HG03103 (cell line): ENCODE measurements at regions not wholly inside any gene's neighbourhood (a gene's known extent, or its start where the extent isn't known, plus 50 kb on each side); places are given as distances from the start of the nearest gene placed in this dataset.
"Not testable (repeated sequence)": the region's sequence is repeated elsewhere in the genome, so short reads cannot be mapped to it uniquely, and the experiment has no call there.

Experiments used
- ATAC-seq: cut with Tn5 transposase; IDR thresholded peaks from one replicate; pipeline ENCODE4 v1.9.1; 2021; ENCODE audit warnings: low read depth; ENCODE audit not compliant: unreplicated experiment

DNA sequence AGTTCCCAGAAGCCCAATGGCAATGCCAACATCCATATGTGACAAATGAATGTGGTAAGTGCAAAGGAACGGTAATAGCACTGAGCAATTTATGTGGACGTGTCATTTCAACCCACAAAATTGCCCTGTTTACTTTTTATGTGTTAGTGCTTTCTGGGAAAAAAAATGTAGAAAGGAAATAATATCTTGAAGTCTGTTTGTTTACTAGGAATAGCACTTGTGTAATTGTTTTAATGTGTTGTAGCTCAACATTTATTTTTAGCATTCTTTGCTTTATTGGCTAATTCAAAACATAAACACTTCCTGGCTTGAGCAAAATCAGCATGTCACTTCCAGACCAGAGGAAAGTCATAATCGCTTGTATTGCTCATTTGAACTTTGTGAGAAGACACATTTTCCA lies 224.8 kb upstream of the KCNK2 start:
- no peak for ATAC-seq

- ATAC-seq = no peak
Measured at GRCh38 chr1:214859647-214860046, 222.9 kb upstream of the KCNK2 start.

GRCh38 chr1:214861615-214862014 lies 220.9 kb upstream of the KCNK2 start:
- ATAC-seq = no peak

DNA sequence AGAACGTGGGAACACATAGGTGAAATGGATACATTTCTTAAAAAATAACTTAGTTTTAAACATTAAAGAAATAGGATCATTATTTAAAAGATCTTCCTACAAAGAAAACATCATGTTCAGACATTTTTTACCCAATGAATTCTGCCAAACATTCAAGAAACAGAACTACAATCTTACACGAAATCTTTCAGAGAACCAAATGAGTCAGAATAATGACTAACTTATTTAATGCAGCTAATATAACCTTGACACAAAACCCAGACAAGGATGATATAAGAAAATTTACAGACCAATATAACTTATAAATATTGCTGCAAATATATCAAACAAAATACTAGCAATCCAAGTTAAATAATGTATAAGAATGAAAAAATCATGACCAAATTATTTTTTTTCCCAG lies 220.1 kb upstream of the KCNK2 start:
- ATAC-seq = no peak

- ATAC-seq = no peak
Measured at GRCh38 chr1:214864896-214865688, 217.4 kb upstream of the KCNK2 start.

GRCh38 chr1:214870426-214870825 lies 212.1 kb upstream of the KCNK2 start:
- ATAC-seq = not testable (repeated sequence)

- no peak for ATAC-seq
Measured at GRCh38 chr1:214880956-214881355, 201.6 kb upstream of the KCNK2 start.

GRCh38 chr1:214882616-214883015 lies 199.9 kb upstream of the KCNK2 start:
- ATAC-seq = no peak

DNA sequence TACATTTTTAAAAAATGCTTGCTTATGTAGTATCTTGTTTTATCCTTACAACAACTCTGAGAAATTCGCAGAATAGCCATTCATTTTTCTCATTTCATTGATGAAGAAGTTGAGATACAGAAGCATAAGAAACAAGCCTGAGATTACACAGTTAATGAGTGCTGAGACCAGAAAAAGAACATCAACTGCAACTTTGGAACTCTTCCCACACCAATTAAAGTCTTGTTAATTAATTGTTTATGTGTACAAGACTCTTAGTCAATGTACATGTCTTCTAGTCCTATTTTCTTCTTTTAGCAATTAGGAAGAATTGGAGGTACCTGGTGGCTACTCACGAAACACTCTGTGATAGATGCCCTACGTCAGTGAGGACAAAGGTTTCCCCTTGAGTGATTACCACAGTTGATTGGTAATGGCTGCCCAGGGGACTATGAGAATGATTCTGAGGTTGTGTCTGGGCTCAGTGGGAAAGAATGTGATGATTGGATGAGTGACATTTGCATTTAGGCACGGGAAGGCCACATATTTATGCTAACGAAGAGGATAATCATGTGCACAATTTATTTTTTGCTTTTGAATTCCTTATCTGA lies 187.4 kb upstream of the KCNK2 start:
- ATAC-seq = no peak

DNA sequence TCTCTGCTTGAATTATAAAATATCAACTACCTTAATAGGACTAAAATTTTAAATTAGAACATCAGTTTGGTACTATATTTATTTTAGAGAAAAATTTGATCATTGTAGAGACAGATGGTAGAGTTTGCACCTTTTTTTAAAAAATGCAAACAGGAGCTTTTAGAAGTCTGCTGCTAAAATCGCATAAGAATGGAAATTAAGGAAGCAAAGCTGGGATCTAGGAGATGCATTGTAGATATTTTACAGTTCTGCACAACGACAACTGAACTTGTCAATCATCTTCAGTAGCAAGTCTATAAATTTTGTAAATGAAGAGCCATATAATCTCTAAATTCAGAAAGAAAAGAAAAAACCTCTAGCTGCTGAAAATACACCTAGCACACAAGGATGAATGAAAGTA lies 185.6 kb upstream of the KCNK2 start:
- ATAC-seq = no peak

DNA sequence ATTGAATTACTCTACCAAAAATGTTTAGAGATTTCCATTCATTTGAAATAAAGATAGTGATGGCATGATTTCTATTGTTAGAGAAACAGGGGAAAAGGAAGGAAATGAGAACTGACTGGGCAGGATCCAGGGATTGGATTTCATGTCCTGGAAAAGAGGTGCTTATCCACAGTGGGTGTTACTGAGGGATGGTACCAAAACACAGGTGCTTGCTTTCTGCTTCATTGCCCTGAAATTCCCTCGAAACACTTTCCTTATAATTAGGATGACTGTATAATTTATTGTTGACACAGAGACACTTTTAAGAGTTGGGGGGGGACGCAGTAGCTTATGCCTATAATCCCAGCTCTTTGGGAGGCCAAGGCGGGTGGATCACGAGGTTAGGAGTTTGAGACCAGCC lies 185.0 kb upstream of the KCNK2 start:
- ATAC-seq = no peak

DNA sequence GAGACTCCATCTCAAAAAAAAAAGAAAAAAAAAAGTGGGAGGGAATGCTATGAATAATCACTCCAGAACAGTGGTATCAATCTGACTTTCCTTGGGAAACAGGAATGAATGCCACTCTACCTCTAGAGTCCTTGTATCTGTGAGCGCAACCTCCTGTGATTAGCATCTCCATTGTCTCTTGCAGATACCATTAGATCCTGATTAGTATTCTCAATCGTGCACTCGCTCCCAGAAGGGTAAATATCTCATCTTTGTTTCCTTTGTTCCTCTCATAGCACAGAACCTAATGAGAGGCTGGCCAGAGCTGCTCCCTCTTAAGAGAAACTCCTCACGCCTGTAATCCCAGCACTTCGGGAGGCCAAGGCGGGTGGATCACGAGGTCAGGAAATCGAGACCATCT lies 184.4 kb upstream of the KCNK2 start:
- no peak for ATAC-seq

DNA sequence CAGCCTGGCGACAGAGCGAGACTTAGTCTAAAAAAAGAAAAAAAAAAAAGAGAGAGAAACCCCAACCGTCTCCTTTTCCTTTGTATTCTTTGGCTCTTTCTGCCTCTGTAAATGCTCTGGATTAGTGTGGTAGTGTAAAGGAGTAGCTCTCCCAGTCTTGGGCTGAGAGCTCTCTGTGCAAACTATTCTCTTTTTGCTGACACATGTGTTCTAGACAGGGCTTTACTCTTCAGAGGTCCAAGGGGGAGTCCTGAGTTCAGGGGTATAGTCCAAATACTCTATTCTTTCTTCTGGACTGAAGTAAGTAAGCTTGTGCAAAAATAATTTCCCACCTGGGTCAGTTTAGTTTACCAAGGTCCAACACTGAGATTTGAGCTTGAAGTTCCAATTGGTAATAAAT lies 183.8 kb upstream of the KCNK2 start:
- no peak for ATAC-seq

- ATAC-seq = no peak
Measured at GRCh38 chr1:214899908-214900460, 182.6 kb upstream of the KCNK2 start.

DNA sequence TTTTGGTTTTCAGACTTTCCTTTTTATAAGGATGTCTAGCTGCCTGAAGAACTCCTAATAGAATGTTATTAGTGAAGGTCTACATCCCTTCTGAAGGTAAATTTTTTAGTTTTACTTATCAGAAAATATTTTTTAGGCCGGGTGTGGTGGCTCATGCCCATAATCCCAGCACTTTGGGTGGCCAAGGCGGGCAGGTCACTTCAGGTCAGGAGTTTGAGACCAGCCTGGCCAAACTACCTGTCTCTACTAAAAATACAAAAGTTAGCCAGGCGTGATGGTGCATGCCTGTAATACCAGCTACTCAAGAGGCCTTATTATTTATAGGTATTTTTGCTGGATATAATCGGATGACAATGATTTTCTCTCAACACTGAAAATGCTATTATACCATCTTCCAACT lies 181.9 kb upstream of the KCNK2 start:
- no peak for ATAC-seq

DNA sequence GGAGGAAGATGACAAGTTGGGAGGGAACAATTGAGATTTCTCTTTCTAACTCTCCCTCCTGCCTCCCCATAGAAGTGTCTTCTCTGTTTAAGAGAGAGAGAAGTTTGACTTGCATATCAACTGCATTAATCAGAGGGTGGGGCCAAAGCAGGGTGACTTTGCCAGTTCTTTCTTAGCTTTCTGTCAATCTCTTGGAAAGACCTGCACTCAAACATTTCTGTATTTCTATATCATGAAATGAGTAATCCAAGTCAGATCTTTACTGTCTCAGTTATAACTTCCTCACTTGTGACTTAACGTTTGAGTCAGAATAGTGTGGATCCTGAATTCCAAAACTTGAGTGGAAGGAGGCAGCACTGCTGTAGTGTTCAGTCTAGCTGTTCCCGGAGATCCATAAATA lies 180.8 kb upstream of the KCNK2 start:
- ATAC-seq = no peak

DNA sequence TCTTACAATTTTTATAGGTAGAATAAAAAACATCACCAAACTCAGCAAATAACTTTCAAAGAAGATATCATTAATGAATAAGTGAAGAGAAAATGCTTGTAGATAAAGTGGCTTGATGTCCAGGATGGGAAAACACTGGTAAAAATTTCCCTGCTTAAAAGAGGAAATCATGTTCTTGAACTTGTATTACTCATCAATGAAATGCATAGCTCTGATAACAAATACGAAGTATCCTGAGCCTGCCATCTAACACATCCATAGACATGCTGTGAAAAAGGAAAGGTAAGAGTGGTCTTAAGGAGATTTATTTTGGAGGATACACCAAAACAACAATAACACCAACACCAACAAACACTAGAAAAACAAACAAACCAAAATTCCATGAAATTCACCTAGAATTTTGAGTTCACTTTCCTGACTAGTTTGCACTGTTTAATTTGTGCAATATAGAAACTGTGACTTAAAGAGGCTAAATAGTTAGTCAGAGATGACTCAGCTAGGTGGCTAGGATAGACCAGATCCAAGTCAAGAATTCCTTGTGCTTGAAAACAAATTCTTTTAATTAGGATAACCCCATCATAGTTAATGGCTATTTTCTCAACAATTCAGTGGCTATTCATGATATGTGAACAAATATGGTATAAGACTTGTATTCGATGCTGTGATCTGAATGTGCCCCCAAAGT lies 179.8 kb upstream of the KCNK2 start:
- no peak for ATAC-seq

- no peak for ATAC-seq
Measured at GRCh38 chr1:214912127-214912526, 170.4 kb upstream of the KCNK2 start.

- ATAC-seq = no peak
Measured at GRCh38 chr1:214913966-214914365, 168.6 kb upstream of the KCNK2 start.

- ATAC-seq = no peak
Measured at GRCh38 chr1:214917081-214917635, 165.4 kb upstream of the KCNK2 start.

- no peak for ATAC-seq
Measured at GRCh38 chr1:214918745-214919144, 163.8 kb upstream of the KCNK2 start.
